ENCODE measurements at regions not wholly inside any gene's neighbourhood (a gene's known extent, or its start where the extent isn't known, plus 50 kb on each side); places are given as distances from the start of the nearest gene placed in this dataset.

DNA sequence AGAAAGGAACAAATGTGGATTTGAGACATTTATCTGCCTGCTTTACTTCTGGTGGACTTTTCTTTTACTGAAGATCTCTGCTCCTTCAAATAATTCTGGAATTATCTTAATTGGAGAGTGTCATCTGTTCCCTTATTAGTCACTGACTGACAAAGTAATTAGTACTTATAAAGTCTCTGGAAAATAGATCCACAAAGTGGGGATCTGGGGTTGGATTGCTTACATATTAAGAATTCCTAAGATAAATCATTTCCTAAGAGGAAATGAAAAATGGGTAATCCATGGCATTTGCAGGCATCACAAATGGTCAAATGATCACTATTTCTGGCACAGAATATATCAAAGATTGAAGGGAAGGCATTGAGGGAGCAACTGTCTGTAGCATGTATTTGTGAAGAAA is 137.4 kb upstream of the SLITRK5 start (continued):
- TF ChIP-seq, protein P1, sequence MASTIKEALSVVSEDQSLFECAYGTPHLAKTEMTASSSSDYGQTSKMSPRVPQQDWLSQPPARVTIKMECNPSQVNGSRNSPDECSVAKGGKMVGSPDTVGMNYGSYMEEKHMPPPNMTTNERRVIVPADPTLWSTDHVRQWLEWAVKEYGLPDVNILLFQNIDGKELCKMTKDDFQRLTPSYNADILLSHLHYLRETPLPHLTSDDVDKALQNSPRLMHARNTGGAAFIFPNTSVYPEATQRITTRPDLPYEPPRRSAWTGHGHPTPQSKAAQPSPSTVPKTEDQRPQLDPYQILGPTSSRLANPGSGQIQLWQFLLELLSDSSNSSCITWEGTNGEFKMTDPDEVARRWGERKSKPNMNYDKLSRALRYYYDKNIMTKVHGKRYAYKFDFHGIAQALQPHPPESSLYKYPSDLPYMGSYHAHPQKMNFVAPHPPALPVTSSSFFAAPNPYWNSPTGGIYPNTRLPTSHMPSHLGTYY (CRISPR knock-in tag; IDR thresholded peaks at IDR 0.05) = no peak
- TF ChIP-seq NR1H2 (CRISPR knock-in tag; IDR thresholded peaks at IDR 0.05) = no peak

DNA sequence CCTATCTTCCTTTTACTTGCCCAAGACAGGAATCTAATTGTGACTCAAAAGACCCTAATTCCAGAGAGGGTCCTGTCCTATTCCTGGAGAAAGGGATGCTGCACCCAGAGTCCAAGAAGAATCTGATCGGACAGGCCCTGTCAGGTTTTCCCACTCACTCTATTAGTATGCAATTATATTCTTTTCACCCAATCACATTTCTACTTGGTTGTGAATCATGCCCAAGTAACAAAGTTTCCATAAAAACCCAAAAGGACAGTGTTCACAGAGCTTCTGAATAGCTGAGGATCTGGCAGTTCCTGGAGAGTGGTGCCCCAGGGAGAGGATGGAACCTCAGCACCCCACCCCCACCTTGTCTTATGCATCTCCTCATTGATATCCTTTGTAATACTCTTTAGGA is 135.3 kb upstream of the SLITRK5 start:
- Mint-ChIP-seq H3K4me1 (no peaks in the 10 kb centered on the region), H3K27me3 (ENCODE audit: low read depth) (no peaks in the 10 kb centered on the region), H3K27ac (no peak overlapping the region), H3K9me3 (no peaks in the 10 kb centered on the region), H3K4me3 (no peak overlapping the region), H3K36me3 (no peaks in the 10 kb centered on the region)
- POLR2A ChIA-PET = no interaction called here
- DNase-seq (ENCODE audit: low spot score) (no peak), ATAC-seq (no peak)
- TF ChIP-seq, protein P2, sequence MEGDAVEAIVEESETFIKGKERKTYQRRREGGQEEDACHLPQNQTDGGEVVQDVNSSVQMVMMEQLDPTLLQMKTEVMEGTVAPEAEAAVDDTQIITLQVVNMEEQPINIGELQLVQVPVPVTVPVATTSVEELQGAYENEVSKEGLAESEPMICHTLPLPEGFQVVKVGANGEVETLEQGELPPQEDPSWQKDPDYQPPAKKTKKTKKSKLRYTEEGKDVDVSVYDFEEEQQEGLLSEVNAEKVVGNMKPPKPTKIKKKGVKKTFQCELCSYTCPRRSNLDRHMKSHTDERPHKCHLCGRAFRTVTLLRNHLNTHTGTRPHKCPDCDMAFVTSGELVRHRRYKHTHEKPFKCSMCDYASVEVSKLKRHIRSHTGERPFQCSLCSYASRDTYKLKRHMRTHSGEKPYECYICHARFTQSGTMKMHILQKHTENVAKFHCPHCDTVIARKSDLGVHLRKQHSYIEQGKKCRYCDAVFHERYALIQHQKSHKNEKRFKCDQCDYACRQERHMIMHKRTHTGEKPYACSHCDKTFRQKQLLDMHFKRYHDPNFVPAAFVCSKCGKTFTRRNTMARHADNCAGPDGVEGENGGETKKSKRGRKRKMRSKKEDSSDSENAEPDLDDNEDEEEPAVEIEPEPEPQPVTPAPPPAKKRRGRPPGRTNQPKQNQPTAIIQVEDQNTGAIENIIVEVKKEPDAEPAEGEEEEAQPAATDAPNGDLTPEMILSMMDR (IDR thresholded peaks at IDR 0.05) = no peak
- TF ChIP-seq, protein P3, sequence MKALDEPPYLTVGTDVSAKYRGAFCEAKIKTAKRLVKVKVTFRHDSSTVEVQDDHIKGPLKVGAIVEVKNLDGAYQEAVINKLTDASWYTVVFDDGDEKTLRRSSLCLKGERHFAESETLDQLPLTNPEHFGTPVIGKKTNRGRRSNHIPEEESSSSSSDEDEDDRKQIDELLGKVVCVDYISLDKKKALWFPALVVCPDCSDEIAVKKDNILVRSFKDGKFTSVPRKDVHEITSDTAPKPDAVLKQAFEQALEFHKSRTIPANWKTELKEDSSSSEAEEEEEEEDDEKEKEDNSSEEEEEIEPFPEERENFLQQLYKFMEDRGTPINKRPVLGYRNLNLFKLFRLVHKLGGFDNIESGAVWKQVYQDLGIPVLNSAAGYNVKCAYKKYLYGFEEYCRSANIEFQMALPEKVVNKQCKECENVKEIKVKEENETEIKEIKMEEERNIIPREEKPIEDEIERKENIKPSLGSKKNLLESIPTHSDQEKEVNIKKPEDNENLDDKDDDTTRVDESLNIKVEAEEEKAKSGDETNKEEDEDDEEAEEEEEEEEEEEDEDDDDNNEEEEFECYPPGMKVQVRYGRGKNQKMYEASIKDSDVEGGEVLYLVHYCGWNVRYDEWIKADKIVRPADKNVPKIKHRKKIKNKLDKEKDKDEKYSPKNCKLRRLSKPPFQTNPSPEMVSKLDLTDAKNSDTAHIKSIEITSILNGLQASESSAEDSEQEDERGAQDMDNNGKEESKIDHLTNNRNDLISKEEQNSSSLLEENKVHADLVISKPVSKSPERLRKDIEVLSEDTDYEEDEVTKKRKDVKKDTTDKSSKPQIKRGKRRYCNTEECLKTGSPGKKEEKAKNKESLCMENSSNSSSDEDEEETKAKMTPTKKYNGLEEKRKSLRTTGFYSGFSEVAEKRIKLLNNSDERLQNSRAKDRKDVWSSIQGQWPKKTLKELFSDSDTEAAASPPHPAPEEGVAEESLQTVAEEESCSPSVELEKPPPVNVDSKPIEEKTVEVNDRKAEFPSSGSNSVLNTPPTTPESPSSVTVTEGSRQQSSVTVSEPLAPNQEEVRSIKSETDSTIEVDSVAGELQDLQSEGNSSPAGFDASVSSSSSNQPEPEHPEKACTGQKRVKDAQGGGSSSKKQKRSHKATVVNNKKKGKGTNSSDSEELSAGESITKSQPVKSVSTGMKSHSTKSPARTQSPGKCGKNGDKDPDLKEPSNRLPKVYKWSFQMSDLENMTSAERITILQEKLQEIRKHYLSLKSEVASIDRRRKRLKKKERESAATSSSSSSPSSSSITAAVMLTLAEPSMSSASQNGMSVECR (CRISPR knock-in tag; IDR thresholded peaks at IDR 0.05; ENCODE audit: borderline replicate concordance) = no peak
- TF ChIP-seq, protein P4, sequence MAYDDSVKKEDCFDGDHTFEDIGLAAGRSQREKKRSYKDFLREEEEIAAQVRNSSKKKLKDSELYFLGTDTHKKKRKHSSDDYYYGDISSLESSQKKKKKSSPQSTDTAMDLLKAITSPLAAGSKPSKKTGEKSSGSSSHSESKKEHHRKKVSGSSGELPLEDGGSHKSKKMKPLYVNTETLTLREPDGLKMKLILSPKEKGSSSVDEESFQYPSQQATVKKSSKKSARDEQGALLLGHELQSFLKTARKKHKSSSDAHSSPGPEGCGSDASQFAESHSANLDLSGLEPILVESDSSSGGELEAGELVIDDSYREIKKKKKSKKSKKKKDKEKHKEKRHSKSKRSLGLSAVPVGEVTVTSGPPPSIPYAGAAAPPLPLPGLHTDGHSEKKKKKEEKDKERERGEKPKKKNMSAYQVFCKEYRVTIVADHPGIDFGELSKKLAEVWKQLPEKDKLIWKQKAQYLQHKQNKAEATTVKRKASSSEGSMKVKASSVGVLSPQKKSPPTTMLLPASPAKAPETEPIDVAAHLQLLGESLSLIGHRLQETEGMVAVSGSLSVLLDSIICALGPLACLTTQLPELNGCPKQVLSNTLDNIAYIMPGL (CRISPR knock-in tag; IDR thresholded peaks at IDR 0.05) = no peak
- TF ChIP-seq, protein P5, sequence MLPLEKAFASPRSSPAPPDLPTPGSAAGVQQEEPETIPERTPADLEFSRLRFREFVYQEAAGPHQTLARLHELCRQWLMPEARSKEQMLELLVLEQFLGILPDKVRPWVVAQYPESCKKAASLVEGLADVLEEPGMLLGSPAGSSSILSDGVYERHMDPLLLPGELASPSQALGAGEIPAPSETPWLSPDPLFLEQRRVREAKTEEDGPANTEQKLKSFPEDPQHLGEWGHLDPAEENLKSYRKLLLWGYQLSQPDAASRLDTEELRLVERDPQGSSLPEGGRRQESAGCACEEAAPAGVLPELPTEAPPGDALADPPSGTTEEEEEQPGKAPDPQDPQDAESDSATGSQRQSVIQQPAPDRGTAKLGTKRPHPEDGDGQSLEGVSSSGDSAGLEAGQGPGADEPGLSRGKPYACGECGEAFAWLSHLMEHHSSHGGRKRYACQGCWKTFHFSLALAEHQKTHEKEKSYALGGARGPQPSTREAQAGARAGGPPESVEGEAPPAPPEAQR (CRISPR knock-in tag; IDR thresholded peaks at IDR 0.05) = no peak
- TF ChIP-seq, protein P6, sequence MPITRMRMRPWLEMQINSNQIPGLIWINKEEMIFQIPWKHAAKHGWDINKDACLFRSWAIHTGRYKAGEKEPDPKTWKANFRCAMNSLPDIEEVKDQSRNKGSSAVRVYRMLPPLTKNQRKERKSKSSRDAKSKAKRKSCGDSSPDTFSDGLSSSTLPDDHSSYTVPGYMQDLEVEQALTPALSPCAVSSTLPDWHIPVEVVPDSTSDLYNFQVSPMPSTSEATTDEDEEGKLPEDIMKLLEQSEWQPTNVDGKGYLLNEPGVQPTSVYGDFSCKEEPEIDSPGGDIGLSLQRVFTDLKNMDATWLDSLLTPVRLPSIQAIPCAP (CRISPR knock-in tag; IDR thresholded peaks at IDR 0.05) = no peak
- CTCF ChIA-PET = no interaction called here

DNA sequence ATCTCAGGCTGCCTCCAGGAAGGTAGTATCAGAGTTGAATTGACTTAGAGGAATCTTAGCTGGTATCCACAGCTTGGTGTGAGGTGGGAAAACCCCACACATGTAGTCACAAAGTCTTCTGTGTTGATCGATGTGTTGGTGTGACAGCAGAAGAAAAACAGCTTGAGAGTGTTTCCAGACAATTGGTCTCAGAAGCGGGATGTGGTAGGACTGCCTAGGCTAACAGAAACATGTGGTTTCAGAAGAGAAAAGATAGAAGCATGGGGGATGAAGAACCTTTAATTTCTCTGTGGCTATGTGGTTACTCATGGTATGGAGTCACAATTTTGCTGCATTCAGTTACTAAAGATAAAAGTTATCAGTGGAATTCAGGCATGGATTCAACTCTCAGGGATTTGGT is 134.7 kb upstream of the SLITRK5 start:
- Mint-ChIP-seq H3K27ac (no peak overlapping the region), H3K4me3 (no peak overlapping the region), H3K27me3 (ENCODE audit: low read depth) (no peaks in the 10 kb centered on the region), H3K9me3 (no peaks in the 10 kb centered on the region), H3K4me1 (no peaks in the 10 kb centered on the region), H3K36me3 (no peaks in the 10 kb centered on the region)
- TF ChIP-seq SP1 (CRISPR knock-in tag; conservative IDR thresholded peaks at IDR 0.05) = no peak
- ChIA-PET POLR2A (no interaction called here), CTCF (no interaction called here)
- ATAC-seq (no peak), DNase-seq (ENCODE audit: low spot score) (no peak)

DNA sequence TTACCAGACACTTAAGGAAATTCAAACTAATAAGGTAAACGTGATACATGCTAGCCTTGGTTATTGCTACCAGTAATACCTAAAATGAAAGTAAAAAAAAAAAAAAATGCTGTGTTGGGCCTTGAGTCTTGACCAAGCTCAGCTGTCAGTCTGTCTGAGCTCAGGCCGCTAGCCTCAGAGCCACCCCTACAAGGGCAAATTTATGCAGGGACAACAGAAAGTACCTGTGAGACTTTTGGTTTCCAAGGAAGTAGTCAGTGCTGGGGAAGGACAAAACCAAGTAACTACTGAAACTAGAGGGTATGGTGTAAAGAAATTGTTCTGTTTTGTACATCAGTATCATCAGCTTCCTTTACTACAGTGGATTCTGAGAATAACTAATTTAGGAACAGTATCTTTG is 134.3 kb upstream of the SLITRK5 start:
- no peak for DNase-seq (ENCODE audit: low spot score)
- H3K9me3 Mint-ChIP-seq = no peaks in the 10 kb centered on the region
- no peak overlapping the region for H3K4me3 Mint-ChIP-seq
- H3K27me3 Mint-ChIP-seq (ENCODE audit: low read depth) = no peaks in the 10 kb centered on the region
- no peak for ATAC-seq
- H3K27ac Mint-ChIP-seq = no peak overlapping the region
- CTCF ChIA-PET = no interaction called here
- POLR2A ChIA-PET = no interaction called here
- no peaks in the 10 kb centered on the region for H3K36me3 Mint-ChIP-seq
- no peaks in the 10 kb centered on the region for H3K4me1 Mint-ChIP-seq
- TF ChIP-seq GABPB1 (CRISPR knock-in tag; IDR thresholded peaks at IDR 0.05) = no peak
- no peak for TF ChIP-seq CREM (CRISPR knock-in tag; IDR thresholded peaks at IDR 0.05)
- TF ChIP-seq KAT7 (CRISPR knock-in tag; IDR thresholded peaks at IDR 0.05; ENCODE audit: borderline replicate concordance) = no peak
- TF ChIP-seq, protein P5 (CRISPR knock-in tag; IDR thresholded peaks at IDR 0.05) = no peak
- TF ChIP-seq, protein P7, sequence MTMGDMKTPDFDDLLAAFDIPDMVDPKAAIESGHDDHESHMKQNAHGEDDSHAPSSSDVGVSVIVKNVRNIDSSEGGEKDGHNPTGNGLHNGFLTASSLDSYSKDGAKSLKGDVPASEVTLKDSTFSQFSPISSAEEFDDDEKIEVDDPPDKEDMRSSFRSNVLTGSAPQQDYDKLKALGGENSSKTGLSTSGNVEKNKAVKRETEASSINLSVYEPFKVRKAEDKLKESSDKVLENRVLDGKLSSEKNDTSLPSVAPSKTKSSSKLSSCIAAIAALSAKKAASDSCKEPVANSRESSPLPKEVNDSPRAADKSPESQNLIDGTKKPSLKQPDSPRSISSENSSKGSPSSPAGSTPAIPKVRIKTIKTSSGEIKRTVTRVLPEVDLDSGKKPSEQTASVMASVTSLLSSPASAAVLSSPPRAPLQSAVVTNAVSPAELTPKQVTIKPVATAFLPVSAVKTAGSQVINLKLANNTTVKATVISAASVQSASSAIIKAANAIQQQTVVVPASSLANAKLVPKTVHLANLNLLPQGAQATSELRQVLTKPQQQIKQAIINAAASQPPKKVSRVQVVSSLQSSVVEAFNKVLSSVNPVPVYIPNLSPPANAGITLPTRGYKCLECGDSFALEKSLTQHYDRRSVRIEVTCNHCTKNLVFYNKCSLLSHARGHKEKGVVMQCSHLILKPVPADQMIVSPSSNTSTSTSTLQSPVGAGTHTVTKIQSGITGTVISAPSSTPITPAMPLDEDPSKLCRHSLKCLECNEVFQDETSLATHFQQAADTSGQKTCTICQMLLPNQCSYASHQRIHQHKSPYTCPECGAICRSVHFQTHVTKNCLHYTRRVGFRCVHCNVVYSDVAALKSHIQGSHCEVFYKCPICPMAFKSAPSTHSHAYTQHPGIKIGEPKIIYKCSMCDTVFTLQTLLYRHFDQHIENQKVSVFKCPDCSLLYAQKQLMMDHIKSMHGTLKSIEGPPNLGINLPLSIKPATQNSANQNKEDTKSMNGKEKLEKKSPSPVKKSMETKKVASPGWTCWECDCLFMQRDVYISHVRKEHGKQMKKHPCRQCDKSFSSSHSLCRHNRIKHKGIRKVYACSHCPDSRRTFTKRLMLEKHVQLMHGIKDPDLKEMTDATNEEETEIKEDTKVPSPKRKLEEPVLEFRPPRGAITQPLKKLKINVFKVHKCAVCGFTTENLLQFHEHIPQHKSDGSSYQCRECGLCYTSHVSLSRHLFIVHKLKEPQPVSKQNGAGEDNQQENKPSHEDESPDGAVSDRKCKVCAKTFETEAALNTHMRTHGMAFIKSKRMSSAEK (CRISPR knock-in tag; IDR thresholded peaks at IDR 0.05; ENCODE audit: borderline replicate concordance) = no peak

Data from WTC11 (cell line).